Skeletal muscle cell (primary cell): ENCODE measurements at regions not wholly inside any gene's neighbourhood (a gene's known extent, or its start where the extent isn't known, plus 50 kb on each side); places are given as distances from the start of the nearest gene placed in this dataset.
"Not testable (repeated sequence)": the region's sequence is repeated elsewhere in the genome, so short reads cannot be mapped to it uniquely, and the experiment has no call there.

Experiments
- DNase-seq: peaks from one replicate; pipeline ENCODE4 v3.0.0-alpha.2; 2010; ENCODE audit warnings: low read depth
- H3K4me3 ChIP-seq: 2 replicates; pipeline ENCODE4 v1.5.1; 2011; ENCODE audit warnings: low read depth, mild to moderate bottlenecking, control low read depth, low read length, moderate library complexity

DNA sequence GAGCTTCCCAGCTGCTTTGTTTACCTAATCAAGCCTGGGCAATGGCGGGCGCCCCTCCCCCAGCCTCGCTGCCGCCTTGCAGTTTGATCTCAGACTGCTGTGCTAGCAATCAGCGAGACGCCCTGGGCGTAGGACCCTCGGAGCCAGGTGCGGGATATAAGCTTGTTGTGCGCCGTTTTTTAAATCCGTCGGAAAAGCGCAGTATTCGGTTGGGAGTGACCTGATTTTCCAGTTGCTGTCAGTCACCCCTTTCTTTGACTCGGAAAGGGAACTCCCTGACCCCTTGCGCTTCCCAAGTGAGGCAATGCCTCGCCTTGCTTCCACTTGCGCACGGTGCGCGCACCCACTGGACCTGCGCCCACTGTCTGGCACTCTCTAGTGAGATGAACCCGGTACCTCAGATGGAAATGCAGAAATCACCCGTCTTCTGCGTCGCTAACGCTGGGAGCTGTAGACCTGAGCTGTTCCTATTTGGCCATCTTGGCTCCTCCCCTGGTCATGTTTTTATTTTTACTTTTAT lies 635.8 kb upstream of the MIS18BP1 start:
- not testable (repeated sequence) for H3K4me3 ChIP-seq, DNase-seq

DNA sequence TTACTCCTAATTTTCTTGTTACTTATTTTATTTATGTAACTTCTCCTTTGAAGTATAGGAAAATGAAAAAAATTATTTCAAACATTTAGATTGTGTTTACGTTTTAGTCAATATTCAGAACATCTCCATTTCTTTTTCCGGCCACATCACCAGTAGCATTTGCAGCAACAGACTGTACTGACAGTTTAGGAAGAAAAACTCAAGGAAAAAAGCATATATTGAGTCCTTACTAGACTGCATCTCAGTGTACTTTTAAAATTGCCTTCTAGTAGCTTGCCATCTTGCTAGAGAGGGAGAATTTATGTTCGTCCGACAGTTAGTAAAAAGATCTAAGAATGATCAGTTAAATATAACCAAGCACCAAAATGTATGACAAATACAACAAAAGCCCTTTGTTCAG lies 625.0 kb upstream of the MIS18BP1 start:
- H3K4me3 ChIP-seq: no peak overlapping the region
- DNase-seq: no peak

DNA sequence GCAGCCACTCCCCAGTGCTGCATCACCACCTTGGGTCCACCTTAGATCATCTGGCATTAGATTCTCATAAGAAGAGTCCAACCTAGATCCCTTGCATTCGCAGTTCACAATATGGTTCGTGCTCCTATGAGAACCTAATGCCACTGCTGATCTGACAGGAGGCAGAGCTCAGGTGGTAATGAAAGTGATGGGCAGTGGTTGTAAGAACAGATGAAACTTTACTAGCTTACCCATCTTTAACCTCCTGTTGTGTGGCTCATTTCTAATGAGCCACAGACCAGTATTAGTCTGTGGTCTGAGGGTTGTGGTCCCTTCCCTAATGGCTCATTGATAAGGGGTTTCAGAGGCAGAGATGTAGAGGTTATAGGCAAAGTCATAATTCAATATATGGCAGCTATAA lies 615.9 kb upstream of the MIS18BP1 start:
- no peak overlapping the region for H3K4me3 ChIP-seq
- no peak for DNase-seq

DNA sequence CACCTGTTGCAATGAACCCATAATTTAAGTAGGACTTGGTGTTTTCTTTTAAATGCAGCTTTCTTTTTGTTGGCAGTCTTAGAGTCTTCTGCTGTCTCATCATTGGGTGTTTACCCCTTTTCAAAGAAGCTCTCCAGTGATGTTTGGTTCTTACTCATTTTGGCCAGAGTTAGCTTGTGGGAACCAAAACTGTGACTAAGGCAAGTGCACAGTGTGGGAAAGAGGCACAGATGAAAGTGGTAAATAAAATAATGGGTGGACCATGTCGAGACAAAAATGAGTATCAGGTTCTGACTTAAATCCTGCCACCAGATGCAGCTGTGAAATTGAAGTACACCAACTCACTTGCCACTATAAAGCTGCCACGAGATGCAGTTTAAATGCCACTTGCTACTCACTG lies 615.4 kb upstream of the MIS18BP1 start:
- DNase-seq: no peak

DNA sequence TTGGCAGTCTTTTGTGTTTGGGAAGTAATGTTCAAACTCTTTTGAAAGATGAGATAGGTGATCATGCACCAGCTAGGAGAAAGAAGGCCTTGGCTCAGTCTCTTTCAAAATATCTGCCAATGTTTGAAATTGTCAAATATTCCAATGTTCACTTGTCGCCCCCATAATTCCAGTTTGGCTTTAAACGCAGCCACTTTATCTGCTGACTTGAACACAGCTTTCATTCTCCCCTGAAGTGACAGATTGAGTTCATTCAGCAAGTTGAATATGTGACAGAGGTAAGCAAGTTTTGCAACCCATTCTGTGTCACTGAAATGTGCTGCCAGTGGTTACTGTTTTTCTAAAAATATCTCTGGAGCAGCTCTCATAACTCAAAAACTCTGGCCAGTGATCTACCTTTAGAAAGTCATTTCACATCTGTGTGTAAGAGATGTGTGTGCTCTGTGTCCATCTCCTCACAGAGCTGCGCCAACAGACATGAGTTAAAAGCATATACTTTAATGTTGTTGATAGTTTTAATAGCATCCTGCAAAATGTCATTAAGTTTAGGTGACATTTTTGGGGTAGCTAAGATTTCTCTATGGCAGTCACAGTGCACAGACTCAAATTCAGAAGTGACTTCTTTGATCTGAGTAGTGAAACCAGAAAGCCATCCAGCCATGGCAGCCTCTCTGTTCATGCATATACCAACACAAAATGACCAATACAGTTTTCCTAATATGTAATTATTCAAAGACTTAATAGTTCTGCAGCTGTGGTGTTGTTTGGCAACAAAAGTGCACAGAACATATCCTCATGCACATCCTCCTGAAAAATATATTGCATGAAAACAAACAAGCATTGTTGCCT lies 614.3 kb upstream of the MIS18BP1 start:
- DNase-seq: no peak
- H3K4me3 ChIP-seq: no peak overlapping the region

More for the DNA sequence above, 615.4 kb upstream of the MIS18BP1 start:
- H3K4me3 ChIP-seq: no peak overlapping the region

DNA sequence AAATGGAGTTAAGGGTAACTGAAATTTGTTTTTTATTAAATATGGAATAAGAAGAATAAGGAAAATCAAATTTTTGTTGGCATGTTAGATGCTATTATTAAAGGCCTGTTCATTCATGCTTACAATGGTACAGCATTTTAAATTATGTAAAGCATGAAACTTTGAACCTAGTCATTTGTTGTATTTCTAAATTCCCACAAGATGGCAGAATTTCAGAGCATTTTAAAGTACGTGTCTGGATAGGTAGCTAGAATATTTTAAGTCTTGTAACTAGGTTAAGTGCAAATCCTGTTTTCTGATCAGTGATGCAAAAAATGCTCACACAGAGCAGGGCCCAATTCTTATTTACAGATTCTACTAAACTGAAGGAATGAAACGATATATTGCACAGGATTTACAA lies 585.6 kb upstream of the MIS18BP1 start:
- H3K4me3 ChIP-seq: no peak overlapping the region
- DNase-seq: no peak

DNA sequence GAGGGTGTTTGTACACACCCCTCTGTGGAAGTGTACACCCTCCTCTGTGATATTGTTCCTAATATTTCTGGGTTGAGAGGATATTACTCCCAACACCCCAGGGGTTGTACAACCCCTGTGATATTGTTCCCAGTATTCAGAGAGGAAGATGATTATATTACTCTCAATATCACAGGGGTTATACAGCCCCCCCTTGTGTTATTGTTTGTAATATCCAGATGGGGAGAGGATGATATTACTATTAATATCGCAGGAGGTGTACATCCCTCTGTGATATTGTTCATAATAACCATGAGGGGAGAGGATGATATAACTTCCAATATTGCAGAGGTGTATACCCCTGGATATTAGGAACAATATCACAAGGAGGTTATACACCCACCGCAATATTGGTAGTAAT lies 566.1 kb upstream of the MIS18BP1 start:
- no peak for DNase-seq
- H3K4me3 ChIP-seq: no peak overlapping the region

DNA sequence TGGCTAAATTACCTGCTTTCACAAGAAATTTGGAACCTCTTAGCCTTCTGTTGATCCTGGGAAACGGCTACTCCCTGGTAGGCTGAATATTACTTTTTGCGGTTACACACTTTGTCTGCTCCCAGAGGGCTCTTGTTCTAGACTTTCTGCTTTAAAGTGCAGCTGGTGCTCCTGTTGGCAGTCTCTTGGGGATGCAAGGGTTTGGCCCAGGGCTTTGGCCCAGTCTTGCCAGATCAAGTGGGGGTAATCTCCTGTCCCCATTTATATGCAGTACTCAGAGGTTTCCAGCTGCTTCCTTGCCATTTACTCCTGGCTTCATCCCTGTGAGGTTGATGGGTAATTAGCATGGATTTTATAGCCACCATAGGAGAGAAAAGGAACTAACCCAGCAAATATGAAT lies 558.2 kb upstream of the MIS18BP1 start:
- no peak overlapping the region for H3K4me3 ChIP-seq
- no peak for DNase-seq

DNA sequence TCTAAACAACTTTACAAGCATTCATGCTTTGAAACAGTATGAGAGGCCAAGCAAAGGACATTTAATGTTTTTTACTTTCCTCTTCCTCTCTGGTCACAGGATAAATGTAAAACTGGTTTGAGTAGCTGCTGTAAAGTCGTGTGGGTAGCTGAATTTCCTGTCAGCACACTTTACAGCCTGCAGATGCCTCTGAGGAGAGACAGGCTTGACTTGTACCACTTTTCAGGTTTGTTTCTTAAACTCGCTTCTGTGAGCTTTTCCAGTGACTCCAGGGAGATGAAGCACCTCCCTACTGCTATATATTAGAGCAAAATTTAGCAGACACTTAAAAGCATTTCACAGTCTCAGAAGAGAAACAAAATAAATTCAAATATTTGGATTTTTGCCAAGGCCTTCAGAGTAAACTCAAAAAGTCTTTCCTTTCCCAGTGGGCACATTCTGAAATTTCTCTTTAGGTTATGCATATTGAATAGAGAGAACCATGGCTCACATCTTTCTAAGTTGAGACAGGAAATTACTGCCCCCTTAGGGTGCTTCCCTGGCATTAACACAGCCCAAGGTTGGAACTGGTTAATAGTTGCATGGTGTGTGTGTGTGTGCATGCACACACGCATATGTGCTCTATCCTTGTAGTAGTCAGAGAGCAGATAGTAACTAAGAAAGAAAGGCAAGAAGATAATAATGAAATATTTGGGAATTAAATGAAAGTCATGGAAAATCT lies 557.3 kb upstream of the MIS18BP1 start:
- no peak for DNase-seq
- no peak overlapping the region for H3K4me3 ChIP-seq

DNA sequence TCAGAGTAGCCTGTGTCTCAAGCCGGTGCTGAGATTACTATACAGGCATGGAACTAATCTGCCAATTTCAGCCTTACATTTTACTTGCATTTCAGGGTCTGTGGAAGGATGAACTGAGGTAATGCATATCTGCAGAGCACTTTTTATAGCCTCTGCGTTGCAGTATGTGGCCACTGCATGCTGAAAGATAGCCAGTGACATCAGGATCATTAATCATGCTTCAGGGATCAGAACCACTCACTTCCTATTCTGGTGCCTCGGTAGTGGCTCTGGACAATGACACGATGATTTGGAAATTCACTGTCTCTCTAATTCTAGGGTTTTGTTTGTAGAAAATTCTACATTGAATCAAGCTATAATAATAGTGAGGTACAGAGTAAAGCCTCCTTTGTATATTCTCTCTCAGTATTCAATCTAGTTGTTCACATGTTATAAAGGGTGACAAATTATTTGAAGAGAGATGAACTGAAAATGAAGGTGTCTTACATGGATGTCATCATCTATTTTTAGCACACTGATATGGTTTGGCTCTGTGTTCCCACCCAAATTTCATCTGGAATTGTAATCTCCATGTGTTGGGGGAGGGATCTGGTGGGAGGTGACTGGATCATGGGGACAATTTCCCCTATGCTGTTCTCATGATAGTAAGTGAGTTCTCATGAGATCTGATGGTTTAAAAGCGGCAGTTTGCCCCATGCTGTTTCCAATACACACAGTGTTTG lies 554.3 kb upstream of the MIS18BP1 start:
- H3K4me3 ChIP-seq: no peak overlapping the region
- no peak for DNase-seq

DNA sequence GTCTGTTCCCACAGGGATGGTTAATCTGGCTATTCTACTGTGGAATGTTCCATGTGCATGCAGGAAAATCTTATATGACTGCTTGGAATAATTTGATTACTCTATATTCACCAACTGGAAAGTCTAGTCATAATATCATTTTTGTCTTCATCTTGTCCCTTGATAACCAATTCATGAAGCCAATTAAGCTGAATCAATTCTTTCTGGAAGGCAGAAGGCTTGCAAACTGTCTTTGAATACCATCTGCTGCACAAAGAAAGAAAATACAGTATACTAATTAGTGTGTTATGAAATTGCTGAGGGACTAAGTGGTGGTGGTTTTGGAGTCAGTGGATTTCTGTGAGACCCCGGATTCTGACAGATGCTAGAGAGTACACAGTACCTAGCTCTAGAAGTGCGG lies 546.5 kb upstream of the MIS18BP1 start:
- DNase-seq: no peak
- no peak overlapping the region for H3K4me3 ChIP-seq

DNA sequence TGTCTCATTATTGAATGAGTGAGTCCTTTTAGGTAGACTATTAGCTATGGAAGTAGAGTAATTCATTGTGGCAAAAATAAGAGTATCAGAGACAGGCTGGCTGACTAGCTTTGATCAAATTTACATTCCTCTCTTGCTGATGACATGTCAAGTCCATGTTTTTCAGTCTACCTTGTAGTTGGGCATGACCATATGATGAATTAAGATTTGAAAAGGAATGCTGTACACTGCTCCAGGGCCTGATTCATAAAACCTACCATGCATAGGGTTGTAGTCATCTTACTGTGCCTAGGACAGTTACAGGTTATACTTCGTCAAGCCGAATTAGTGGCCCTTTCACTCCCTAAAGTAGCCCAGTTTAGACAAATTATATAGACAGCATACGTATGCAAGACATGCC lies 545.7 kb upstream of the MIS18BP1 start:
- DNase-seq: no peak

DNA sequence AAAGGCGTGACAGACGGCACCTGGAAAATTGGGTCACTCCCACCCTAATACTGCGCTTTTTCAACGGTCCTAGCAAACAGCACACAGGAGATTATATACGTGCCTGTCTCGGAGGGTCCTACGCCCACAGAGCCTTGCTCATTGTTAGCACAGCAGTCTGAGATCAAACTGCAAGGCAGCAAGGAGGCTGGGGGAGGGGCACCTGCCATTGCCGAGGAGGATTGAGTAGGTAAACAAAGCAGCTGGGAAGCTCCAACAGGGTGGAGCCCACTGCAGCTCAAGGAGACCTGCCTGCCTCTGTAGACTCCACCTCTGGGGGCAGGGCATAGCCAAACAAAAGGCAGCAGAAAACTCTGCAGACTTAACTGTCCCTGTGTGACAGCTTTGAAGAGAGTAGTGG lies 543.0 kb upstream of the MIS18BP1 start:
- DNase-seq: not testable (repeated sequence)

More for the DNA sequence above, 545.7 kb upstream of the MIS18BP1 start:
- no peak overlapping the region for H3K4me3 ChIP-seq

DNA sequence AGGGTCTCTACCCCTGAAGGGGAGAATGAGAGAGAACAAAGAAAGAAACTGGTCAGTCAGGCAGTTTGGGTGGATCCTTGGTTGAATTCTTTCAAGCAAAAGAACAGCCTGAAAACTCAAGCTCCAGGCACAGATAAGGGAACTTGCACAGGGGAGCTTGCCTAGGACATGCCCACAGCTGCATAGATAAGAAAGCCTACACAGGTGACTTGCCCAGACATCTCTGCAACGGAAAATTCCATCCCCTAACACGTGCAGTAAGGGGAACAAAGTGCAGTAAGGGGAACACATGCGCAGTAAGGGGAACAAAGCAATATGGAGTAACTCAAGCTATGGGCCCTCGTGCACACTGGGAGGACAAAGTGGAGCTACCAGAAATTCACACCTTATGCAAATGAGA lies 540.1 kb upstream of the MIS18BP1 start:
- DNase-seq: no peak
- no peak overlapping the region for H3K4me3 ChIP-seq

More for the DNA sequence above, 543.0 kb upstream of the MIS18BP1 start:
- not testable (repeated sequence) for H3K4me3 ChIP-seq

DNA sequence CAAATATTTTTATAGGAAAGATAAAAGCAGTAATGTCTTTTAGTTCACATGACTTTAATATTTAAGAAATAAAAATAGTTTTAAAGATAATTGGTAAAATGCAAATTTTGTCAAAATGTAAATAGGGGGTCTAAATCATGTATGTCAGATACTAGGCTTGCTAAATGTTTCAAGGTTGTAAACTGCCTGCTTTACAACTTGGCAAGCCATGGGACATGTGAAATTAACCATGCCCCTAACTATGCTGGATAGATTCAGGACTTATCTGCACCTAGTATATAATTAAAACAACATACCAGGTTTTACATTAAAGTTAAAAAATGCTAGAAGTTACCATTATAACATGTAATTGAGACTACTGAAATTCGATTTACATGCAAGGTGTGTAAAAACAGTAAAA lies 537.3 kb upstream of the MIS18BP1 start:
- DNase-seq: no peak

DNA sequence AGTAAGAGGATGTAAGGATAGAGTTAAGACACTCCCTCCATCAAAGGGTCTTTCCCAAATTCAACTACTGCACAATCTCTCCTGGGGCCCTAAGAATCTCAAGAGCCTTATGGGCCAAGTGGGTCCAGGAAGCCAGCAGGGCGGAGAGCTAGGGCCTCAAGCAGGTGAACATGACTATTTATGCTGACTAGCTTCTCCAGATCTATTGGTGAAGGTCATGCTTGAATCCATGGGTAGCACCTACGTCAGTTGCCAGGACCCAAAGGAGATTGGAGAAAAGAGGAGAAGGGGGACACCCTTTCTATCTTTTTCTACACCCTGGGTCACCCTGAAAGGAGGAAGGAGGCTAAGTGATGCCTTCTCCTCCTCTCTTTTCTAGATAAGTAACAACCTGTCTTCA lies 534.2 kb upstream of the MIS18BP1 start:
- no peak for DNase-seq
- H3K4me3 ChIP-seq: no peak overlapping the region

More for the DNA sequence above, 537.3 kb upstream of the MIS18BP1 start:
- H3K4me3 ChIP-seq: no peak overlapping the region

DNA sequence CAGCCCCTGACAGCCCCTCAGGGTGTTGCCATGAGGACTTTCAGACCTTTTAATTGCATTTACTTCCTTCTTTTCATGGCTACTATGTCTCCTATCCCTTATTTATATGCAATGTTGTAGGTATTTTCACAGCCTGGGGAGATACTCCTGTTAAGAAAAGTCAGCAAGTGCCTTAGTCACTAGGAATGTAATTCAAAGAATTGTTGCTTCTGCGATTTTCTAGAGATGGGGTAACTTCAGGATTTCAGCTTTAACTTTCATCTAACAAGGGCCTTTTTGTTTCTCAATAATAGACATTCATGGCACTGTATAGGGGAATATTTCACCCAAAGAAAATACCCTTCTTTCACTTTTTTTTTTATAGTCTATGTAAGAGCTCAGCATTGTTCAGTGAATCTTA lies 533.3 kb upstream of the MIS18BP1 start:
- DNase-seq: no peak

DNA sequence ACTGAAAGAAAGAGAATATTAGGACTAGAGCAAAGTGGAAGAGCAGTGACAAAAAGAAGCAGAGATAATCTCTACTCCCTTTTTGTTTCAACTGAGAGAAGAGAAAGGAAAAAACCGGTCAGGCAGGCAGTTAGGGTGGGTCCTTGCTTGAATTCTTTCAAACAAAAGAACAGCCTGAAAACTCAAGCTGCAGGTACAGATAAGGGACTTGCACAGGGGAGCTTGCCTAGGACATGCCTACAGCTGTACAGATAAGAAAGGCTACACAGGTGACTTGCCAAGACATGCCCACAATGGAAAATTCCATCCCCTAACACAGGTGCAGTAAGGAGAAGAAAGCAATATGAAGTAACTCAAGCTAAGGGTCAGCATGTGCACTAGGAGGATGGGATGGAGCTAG lies 532.2 kb upstream of the MIS18BP1 start:
- H3K4me3 ChIP-seq: no peak overlapping the region
- no peak for DNase-seq

More for the DNA sequence above, 533.3 kb upstream of the MIS18BP1 start:
- H3K4me3 ChIP-seq: no peak overlapping the region

DNA sequence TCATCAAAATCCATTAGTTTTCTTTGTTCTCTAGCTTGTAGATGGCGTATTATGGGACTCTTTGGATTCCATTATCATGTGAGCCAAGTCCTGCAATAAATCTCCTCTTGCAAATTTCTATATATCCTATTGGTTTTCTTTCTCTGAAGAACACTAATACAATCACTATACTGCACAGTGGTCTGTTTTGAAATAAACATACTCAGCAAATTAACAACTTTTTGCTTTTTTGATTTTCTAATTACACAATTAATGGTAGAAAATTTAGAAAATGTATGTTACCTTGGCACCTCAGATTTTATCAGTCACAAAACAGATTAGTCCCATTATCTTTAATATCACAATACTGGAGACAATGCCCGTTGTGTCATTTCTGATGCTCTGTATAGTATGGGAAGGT lies 513.2 kb upstream of the MIS18BP1 start:
- no peak for DNase-seq
- H3K4me3 ChIP-seq: no peak overlapping the region

DNA sequence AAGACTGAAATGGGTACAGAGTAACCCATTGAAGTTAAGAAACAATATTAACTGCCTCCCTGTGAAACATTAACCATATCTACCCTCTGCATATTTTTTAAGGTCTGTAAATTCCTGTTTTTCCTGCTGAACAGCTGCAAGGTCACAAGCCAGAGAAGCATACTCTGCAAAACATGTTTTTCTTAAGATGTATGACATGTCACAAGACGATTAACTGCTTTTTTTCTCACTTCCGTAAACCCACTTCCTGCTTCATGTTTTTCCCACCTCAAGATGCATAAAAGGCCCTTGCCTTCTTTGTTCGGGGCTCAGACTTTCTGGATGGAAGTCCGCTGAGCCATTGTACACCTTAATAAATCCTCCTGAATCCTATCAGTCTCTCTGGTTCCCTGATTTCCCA lies 504.7 kb upstream of the MIS18BP1 start:
- H3K4me3 ChIP-seq: no peak overlapping the region
- no peak for DNase-seq
